Transverse colon (tissue), 4 donors: ENCODE measurements at regions not wholly inside any gene's neighbourhood (a gene's known extent, or its start where the extent isn't known, plus 50 kb on each side); places are given as distances from the start of the nearest gene placed in this dataset.

Experiments
- DNase-seq: peaks from one replicate; pipeline ENCODE4 v3.0.0-alpha.2; 2019
- H3K27ac ChIP-seq, 4 donors: fragments of 200-600 bp; sonication (generic); 2 replicates each; pipeline ENCODE4 v1.5.1; 2016 to 2018; ENCODE audit warnings: inconsistent platforms in 4 of 4
- H3K27me3 ChIP-seq: fragments of 200-600 bp; sonication (generic); 2 replicates; pipeline ENCODE4 v1.5.1; 2017; ENCODE audit warnings: inconsistent platforms
- H3K36me3 ChIP-seq, 4 donors: fragments of 200-600 bp; sonication (generic); 2 replicates each; pipeline ENCODE4 v1.5.1; 2017 to 2019; ENCODE audit warnings: inconsistent platforms in 4 of 4
- H3K4me1 ChIP-seq, 4 donors: fragments of 200-600 bp; sonication (generic); 2 replicates each; pipeline ENCODE4 v1.5.1; 2017 to 2020; ENCODE audit warnings: inconsistent platforms in 4 of 4
- H3K4me3 ChIP-seq, 4 donors: fragments of 200-600 bp; sonication (generic); 1 replicate in 1 of 4; 2 replicates in 3 of 4; pipeline versions ENCODE4 v1.5.1 to v1.6.1; 2017 to 2019; ENCODE audit warnings: inconsistent platforms in 4 of 4
- H3K9me3 ChIP-seq, 2 donors: fragments of 200-600 bp; sonication (generic); 2 replicates each; pipeline ENCODE4 v1.5.1; 2017 to 2019; ENCODE audit warnings: inconsistent platforms in 2 of 2
- CTCF ChIP-seq, 5 experiments: fragments of 200-600 bp in 3 of 5; fragments of 450-650 bp in 2 of 5; sonication (generic) in 3 of 5; IDR thresholded peaks; 1 replicate in 2 of 5; 2 replicates in 3 of 5; pipeline ENCODE4 v1.5.1; 2016 to 2017; ENCODE audit warnings: antibody characterized with exemption in 5 of 5, inconsistent platforms in 3 of 5, mild to moderate bottlenecking in 2 of 5, moderate library complexity in 1 of 5
- EP300 ChIP-seq: sonication (generic); formaldehyde crosslinking; IDR thresholded peaks from one replicate; pipeline ENCODE4 v1.6.1; 2017; ENCODE audit warnings: antibody characterized with exemption, low read depth
- POLR2A ChIP-seq: fragments of 450-650 bp; IDR thresholded peaks from one replicate; pipeline ENCODE4 v1.6.1; 2016; ENCODE audit warnings: antibody characterized with exemption, mild to moderate bottlenecking, moderate library complexity
- POLR2AphosphoS5 ChIP-seq, 3 donors: sonication (generic); formaldehyde crosslinking; IDR thresholded peaks; one replicate each; pipeline ENCODE4 v1.6.1; 2016; ENCODE audit warnings: antibody characterized with exemption in 3 of 3
- WGBS, 2 donors: methylation state at CpG; one replicate each; pipeline ENCODE4 v1.1.5; 2018; ENCODE audit warnings: low coverage in 1 of 2; 5-methylcytosine and 5-hydroxymethylcytosine counted together
- in situ Hi-C, 4 donors: fragments of 200-750 bp; cut with MboI; loops; one replicate each; pipeline versions ENCODE4 v1.15.0 to v1.15.1; 2017; ENCODE audit warnings: low sequenced_read_pairs in 3 of 4, low pct_ligation_motif_present in 1 of 4, low pct_unique_long_range_greater_than_20kb in 1 of 4
- intact Hi-C: fragments of 100-400 bp; cut with DNase I; formaldehyde crosslinking; loops from one replicate; pipeline ENCODE4 v1.15.1; 2023; ENCODE audit warnings: low total_unique reads

- no peak for TF ChIP-seq EP300
- TF ChIP-seq CTCF (IDR thresholded peaks at IDR 0.05) = no peak
- H3K4me1 ChIP-seq = no peaks in the 10 kb centered on the region
- DNase-seq = no peak
- H3K36me3 ChIP-seq = no peaks in the 10 kb centered on the region
- intact Hi-C loops (no loop called here), in situ Hi-C loops (no loop called here)
- no peak overlapping the region for H3K27ac ChIP-seq
- 31 to 57% methylated on average over 1 of the region's 1 CpG for WGBS, 2 donors
- H3K4me3 ChIP-seq = no peak overlapping the region
- no peaks in the 10 kb centered on the region for H3K9me3 ChIP-seq
- no peaks in the 10 kb centered on the region for H3K27me3 ChIP-seq
These were observed 395.3 kb downstream of the LPIN1 start for GRCh38 chr2:12141618-12142258.

DNA sequence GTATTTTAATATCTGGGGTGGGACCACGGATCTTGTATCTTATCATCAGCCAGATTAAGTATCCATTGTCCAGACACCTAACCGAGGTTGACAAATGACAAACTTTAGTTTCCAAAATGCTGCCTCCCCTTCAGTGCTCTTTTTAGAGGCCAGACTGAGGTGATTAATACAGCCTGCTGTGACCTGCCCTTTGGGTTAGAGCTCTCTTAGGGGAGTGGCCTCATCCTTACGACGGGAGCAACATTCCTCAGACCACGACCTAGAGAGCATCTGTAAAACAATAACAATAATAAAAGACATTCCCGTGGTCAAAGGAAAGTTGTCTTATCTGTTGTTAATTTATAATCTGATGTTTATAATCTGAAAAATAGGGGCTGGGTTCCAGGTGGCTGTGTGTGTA lies 405.3 kb downstream of the LPIN1 start:
- DNase-seq = no peak
- in situ Hi-C loops = loop anchor here in 1 of 4 donors (25.0 kb wide), 1 partner anchor 561 kb away; the partner anchor contains the start of gene TRIB2
- H3K27me3 ChIP-seq = no peaks in the 10 kb centered on the region
- H3K36me3 ChIP-seq = no peaks in the 10 kb centered on the region
- no peak overlapping the region for H3K27ac ChIP-seq
- TF ChIP-seq POLR2A (no peak), CTCF (IDR thresholded peaks at IDR 0.05) (no peak), EP300 (no peak), POLR2AphosphoS5 (IDR thresholded peaks at IDR 0.05) (no peak)
- H3K4me1 ChIP-seq = peaks cover 3 to 10% (median 5%) of the 10 kb centered on the region in 4 donors
- intact Hi-C loops = no loop called here
- no peak overlapping the region for H3K4me3 ChIP-seq
- WGBS, 2 donors = 51 to 54% methylated on average over 3 to 6 of the region's 6 CpGs
- no peaks in the 10 kb centered on the region for H3K9me3 ChIP-seq

DNA sequence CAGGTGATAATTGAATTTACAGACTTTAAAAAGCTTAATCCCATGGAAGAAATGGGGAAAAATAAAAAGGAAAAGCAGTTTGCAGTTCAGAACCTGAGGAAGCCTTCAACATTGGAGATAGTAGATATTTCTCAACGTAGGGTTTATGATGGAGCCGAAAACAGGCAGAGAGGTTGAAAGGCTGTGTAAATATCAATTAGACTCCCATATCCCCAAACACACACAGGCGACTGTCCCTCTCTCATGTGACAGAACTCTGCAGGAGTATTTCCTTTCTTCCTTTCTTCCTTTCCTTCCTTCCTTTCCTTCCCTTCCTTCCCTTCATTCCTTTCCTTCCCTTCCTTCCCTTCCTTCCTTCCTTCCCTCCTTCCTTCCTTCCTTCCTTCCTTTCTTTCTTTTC lies 406.5 kb downstream of the LPIN1 start:
- in situ Hi-C loops = loop anchor here in 1 of 4 donors (25.0 kb wide), 1 partner anchor 559 kb away; the partner anchor contains the start of gene TRIB2

More for the DNA sequence above, 406.5 kb downstream of the LPIN1 start:
- Histone ChIP-seq H3K9me3 (no peaks in the 10 kb centered on the region), H3K27me3 (no peaks in the 10 kb centered on the region), H3K27ac (no peak overlapping the region), H3K4me1 (peaks cover 3 to 10% (median 5%) of the 10 kb centered on the region in 4 donors), H3K36me3 (no peaks in the 10 kb centered on the region), H3K4me3 (no peak overlapping the region)
- DNase-seq = no peak
- intact Hi-C loops = no loop called here
- TF ChIP-seq CTCF (IDR thresholded peaks at IDR 0.05) (no peak), POLR2A (no peak), POLR2AphosphoS5 (IDR thresholded peaks at IDR 0.05) (no peak), EP300 (no peak)
- 54 to 61% methylated on average over 3 of the region's 3 CpGs for WGBS, 2 donors
